Endodermal cell (in vitro differentiated cells): ENCODE measurements at regions not wholly inside any gene's neighbourhood (a gene's known extent, or its start where the extent isn't known, plus 50 kb on each side); places are given as distances from the start of the nearest gene placed in this dataset.

Experiments
- DNase-seq: peaks from one replicate; pipeline ENCODE4 v3.0.0-alpha.2; 2017
- H3K27ac ChIP-seq: 2 replicates; pipeline ENCODE4 v1.5.1; 2013; ENCODE audit warnings: mild to moderate bottlenecking, low read depth, low read length, moderate library complexity
- H3K27me3 ChIP-seq: 2 replicates; pipeline ENCODE4 v1.6.1; 2013; ENCODE audit warnings: mild to moderate bottlenecking, low read length, moderate library complexity; ENCODE audit not compliant: insufficient read depth, control insufficient read depth, poor library complexity, severe bottlenecking
- H3K36me3 ChIP-seq: 2 replicates; pipeline ENCODE4 v1.7.0; 2013; ENCODE audit warnings: mild to moderate bottlenecking, low read length, moderate library complexity; ENCODE audit not compliant: control insufficient read depth, insufficient read depth
- H3K4me1 ChIP-seq: one replicate; pipeline ENCODE4 v1.7.0; 2013; ENCODE audit warnings: low read length; ENCODE audit not compliant: control insufficient read depth, insufficient read depth
- H3K4me3 ChIP-seq: 2 replicates; pipeline ENCODE4 v1.5.1; 2013; ENCODE audit warnings: mild to moderate bottlenecking, low read length, moderate library complexity
- H3K9ac ChIP-seq: 2 replicates; pipeline ENCODE4 v1.6.1; 2013; ENCODE audit warnings: mild to moderate bottlenecking, low read length, moderate library complexity; ENCODE audit not compliant: poor library complexity, severe bottlenecking; ENCODE audit errors: extremely low read depth
- H3K9me3 ChIP-seq: 2 replicates; pipeline ENCODE4 v1.6.1; 2013; ENCODE audit warnings: mild to moderate bottlenecking, low read length, moderate library complexity; ENCODE audit not compliant: control insufficient read depth
- H3K27ac Mint-ChIP-seq: 2 replicates; pipeline ENCODE4 v1.8.0; 2020; ENCODE audit warnings: mixed read lengths
- H3K27me3 Mint-ChIP-seq: 2 replicates; pipeline ENCODE4 v1.8.0; 2021; ENCODE audit warnings: mild to moderate bottlenecking, mixed read lengths; ENCODE audit not compliant: insufficient read depth
- H3K36me3 Mint-ChIP-seq: 2 replicates; pipeline ENCODE4 v1.8.0; 2020; ENCODE audit warnings: low read depth, mixed read lengths
- H3K4me1 Mint-ChIP-seq: 2 replicates; pipeline ENCODE4 v1.8.0; 2020; ENCODE audit warnings: mixed read lengths
- H3K4me3 Mint-ChIP-seq: 2 replicates; pipeline ENCODE4 v1.8.0; 2020; ENCODE audit warnings: mild to moderate bottlenecking, moderate library complexity, mixed read lengths
- H3K9me3 Mint-ChIP-seq: 2 replicates; pipeline ENCODE4 v1.8.0; 2020; ENCODE audit warnings: mild to moderate bottlenecking, mixed read lengths
- WGBS, 2 experiments: methylation state at CpG; one replicate each; pipeline versions ENCODE4 v1.1.5 to v1.1.7; 2013; ENCODE audit warnings: missing lambda C conversion rate in 2 of 2, mixed read lengths in 1 of 2; ENCODE audit not compliant: insufficient coverage in 1 of 2, insufficient read length in 1 of 2; 5-methylcytosine and 5-hydroxymethylcytosine counted together
- TF ChIP-seq, protein P1 (sequence below): fragments of 200-600 bp; sonication (generic); conservative IDR thresholded peaks from 2 replicates; pipeline ENCODE4 v1.5.0; 2021; ENCODE audit warnings: antibody characterized with exemption, mild to moderate bottlenecking

DNA sequence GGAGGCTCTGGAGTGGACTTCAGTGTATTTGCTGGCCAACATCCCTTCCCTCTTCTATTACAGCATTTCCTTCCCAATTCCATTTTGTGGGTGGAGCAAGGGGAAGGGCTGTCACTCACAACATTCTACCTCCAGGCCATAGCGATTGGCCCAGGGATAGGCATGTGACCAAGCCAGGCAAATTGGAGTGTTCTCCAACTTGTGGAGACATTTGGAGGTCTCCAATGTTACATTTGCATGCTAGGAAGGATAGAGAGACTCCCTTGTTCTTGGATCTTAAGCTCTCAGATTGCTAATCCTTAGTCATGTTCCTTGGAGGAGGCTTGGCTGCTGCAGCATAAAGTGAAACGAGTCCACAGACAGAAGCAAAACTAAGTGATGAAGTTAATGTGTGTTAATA is 95.6 kb upstream of the KIF5B start:
- no peaks in the 10 kb centered on the region for H3K27me3 Mint-ChIP-seq
- 94 to 100% methylated on average over 2 of the region's 2 CpGs for WGBS, 2 experiments
- H3K4me3 ChIP-seq, result no peak overlapping the region
- peaks cover 28% of the 10 kb centered on the region for H3K9me3 ChIP-seq
- H3K27me3 ChIP-seq, result no peaks in the 10 kb centered on the region
- H3K27ac Mint-ChIP-seq, result no peak overlapping the region
- peaks cover 4% of the 10 kb centered on the region for H3K4me1 ChIP-seq
- TF ChIP-seq, protein P1, sequence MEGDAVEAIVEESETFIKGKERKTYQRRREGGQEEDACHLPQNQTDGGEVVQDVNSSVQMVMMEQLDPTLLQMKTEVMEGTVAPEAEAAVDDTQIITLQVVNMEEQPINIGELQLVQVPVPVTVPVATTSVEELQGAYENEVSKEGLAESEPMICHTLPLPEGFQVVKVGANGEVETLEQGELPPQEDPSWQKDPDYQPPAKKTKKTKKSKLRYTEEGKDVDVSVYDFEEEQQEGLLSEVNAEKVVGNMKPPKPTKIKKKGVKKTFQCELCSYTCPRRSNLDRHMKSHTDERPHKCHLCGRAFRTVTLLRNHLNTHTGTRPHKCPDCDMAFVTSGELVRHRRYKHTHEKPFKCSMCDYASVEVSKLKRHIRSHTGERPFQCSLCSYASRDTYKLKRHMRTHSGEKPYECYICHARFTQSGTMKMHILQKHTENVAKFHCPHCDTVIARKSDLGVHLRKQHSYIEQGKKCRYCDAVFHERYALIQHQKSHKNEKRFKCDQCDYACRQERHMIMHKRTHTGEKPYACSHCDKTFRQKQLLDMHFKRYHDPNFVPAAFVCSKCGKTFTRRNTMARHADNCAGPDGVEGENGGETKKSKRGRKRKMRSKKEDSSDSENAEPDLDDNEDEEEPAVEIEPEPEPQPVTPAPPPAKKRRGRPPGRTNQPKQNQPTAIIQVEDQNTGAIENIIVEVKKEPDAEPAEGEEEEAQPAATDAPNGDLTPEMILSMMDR, result no peak
- H3K4me1 Mint-ChIP-seq, result peaks cover 39% of the 10 kb centered on the region
- H3K36me3 Mint-ChIP-seq, result peaks cover 8% of the 10 kb centered on the region
- no peaks in the 10 kb centered on the region for H3K36me3 ChIP-seq
- H3K27ac ChIP-seq, result no peak overlapping the region
- H3K9ac ChIP-seq, result no peak overlapping the region
- no peak overlapping the region for H3K4me3 Mint-ChIP-seq
- H3K9me3 Mint-ChIP-seq, result peaks cover 27% of the 10 kb centered on the region
- no peak for DNase-seq

DNA sequence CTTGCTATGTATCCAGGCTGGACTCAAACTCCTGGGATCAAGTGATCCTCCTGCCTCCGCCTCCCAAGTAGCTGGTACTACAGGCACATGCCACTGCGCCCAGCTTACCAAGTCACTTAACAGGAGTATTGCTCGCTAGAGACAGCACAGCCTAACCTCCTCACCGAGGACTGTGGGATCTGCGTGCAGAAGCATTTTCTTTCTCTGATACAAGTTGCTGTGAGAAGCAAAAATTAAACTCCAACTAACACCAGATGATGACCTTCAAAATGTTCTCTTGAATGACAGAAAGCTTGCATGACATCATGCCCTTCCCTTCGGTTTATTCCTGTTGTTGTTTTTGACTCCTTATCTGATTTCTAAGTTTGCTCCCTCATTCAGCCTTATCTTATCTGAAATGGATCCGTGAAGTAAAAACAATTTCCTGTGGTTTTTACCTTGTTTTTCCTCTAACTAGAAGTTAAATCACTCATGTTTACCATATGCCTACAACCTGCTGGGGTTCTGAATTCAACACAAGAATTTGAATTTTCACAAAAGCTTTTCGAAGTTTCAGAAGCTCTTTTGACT is 94.4 kb upstream of the KIF5B start:
- peak overlapping the region; percentile 84 for H3K27ac Mint-ChIP-seq
- TF ChIP-seq, protein P1, result no peak

DNA sequence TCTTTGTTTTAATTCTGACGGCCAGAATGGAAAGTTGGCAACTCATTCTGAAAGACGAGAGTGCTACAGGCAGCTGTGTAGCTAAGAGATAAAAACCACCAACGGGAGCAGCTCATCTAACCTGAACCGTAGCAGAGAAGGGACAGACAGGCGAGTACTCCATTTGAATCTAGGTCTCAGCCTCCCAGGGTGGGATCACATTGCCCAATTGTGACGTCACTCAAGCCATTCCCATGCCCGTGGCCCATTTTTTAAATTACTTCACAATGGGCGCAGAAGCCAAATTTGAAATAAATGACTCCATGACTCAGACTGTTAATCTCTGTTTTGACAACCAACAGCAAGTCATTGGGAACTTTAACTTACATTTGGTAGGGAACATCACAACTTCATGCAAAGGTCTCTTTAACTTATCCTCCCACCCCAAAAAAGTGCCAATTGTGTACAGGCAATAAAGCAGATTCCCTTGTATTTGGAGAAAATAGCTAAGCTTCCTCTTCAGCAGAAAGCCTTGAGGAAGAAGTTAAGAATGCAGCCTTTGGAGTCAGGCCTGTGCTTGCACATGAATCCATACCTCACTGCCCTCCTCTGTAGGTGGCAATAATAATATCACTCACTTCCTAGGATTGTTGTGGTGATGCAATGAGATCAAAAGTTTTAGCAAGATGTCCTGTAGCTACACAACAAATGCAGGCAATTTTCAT is 93.2 kb upstream of the KIF5B start:
- Histone ChIP-seq H3K4me3 (no peak overlapping the region), H3K9me3 (peaks cover 24% of the 10 kb centered on the region), H3K36me3 (no peaks in the 10 kb centered on the region), H3K27ac (no peak overlapping the region), H3K27me3 (no peaks in the 10 kb centered on the region), H3K4me1 (peaks cover 4% of the 10 kb centered on the region), H3K9ac (no peak overlapping the region)
- peaks cover 22% of the 10 kb centered on the region for H3K4me1 Mint-ChIP-seq
- H3K4me3 Mint-ChIP-seq, result no peak overlapping the region
- H3K36me3 Mint-ChIP-seq, result peaks cover 4% of the 10 kb centered on the region
- H3K27ac Mint-ChIP-seq, result peak overlapping the region; percentile 67
- peak; percentile 49 for DNase-seq
- TF ChIP-seq, protein P1, result peak; percentile 23
- peaks cover 21% of the 10 kb centered on the region for H3K9me3 Mint-ChIP-seq
- no peaks in the 10 kb centered on the region for H3K27me3 Mint-ChIP-seq
- 77 to 78% methylated on average over 8 of the region's 8 CpGs for WGBS, 2 experiments

More for the DNA sequence above, 94.4 kb upstream of the KIF5B start:
- Histone ChIP-seq H3K27ac (no peak overlapping the region), H3K9ac (no peak overlapping the region), H3K36me3 (no peaks in the 10 kb centered on the region), H3K9me3 (peaks cover 28% of the 10 kb centered on the region), H3K4me3 (peak overlapping the region; percentile 17), H3K27me3 (no peaks in the 10 kb centered on the region), H3K4me1 (peaks cover 4% of the 10 kb centered on the region)
- no peak overlapping the region for H3K4me3 Mint-ChIP-seq
- 61 to 80% methylated on average over 8 of the region's 8 CpGs for WGBS, 2 experiments
- peak; percentile 58 for DNase-seq
- peaks cover 33% of the 10 kb centered on the region for H3K4me1 Mint-ChIP-seq
- peaks cover 8% of the 10 kb centered on the region for H3K36me3 Mint-ChIP-seq
- no peaks in the 10 kb centered on the region for H3K27me3 Mint-ChIP-seq
- peaks cover 27% of the 10 kb centered on the region for H3K9me3 Mint-ChIP-seq
